HEK293 (cell line): ENCODE measurements at regions not wholly inside any gene's neighbourhood (a gene's known extent, or its start where the extent isn't known, plus 50 kb on each side); places are given as distances from the start of the nearest gene placed in this dataset.

Source experiments
- CTCF ChIA-PET: fragments of 350-600 bp; formaldehyde crosslinking; extraction: SDS; loops from one replicate; lab custom pipeline; 2021; ENCODE audit warnings: antibody characterized with exemption; lab: Yijun Ruan, JAX
- POLR2A ChIA-PET: fragments of 300-600 bp; formaldehyde crosslinking; extraction: SDS; loops from one replicate; lab custom pipeline; 2020; ENCODE audit warnings: antibody characterized with exemption, inconsistent platforms; lab: Yijun Ruan, JAX
- H3K27ac ChIP-seq: fragments of 200-500 bp; sonication (Bioruptor generic); 2 replicates; pipeline ENCODE4 v1.5.1; 2014; ENCODE audit warnings: low read depth, low read length, control low read depth, inconsistent platforms; ENCODE audit errors: extremely low read depth
- H3K36me3 ChIP-seq, 2 experiments: fragments of 200-500 bp in 1 of 2; sonication (Bioruptor generic) in 1 of 2; 1 replicate in 1 of 2; 2 replicates in 1 of 2; pipeline ENCODE4 v1.5.1; 2014 to 2017; ENCODE audit warnings: inconsistent platforms in 2 of 2, low read length in 2 of 2; ENCODE audit not compliant: control insufficient read depth in 2 of 2, insufficient read depth in 1 of 2
- H3K4me1 ChIP-seq: fragments of 200-500 bp; sonication (Bioruptor generic); 2 replicates; pipeline ENCODE4 v1.5.1; 2014; ENCODE audit warnings: mild to moderate bottlenecking, low read length, inconsistent platforms; ENCODE audit not compliant: control insufficient read depth, insufficient read depth
- H3K4me3 ChIP-seq: 2 replicates; pipeline ENCODE4 v1.5.1; 2011; ENCODE audit warnings: low read depth, mild to moderate bottlenecking, control low read depth, low read length, moderate library complexity
- H3K9me3 ChIP-seq: fragments of 200-500 bp; sonication (Bioruptor generic); 2 replicates; pipeline ENCODE4 v1.5.1; 2014; ENCODE audit warnings: low read depth, low read length, inconsistent platforms; ENCODE audit not compliant: control insufficient read depth, insufficient read depth
- BCL11A ChIP-seq: fragments of 450-650 bp; formaldehyde crosslinking; IDR thresholded peaks from 2 replicates; pipeline ENCODE4 v1.5.1; 2016; ENCODE audit warnings: low read depth, missing biosample characterization, missing genetic modification characterization
- GFI1B ChIP-seq: fragments of 450-650 bp; formaldehyde crosslinking; IDR thresholded peaks from 2 replicates; pipeline ENCODE4 v1.5.1; 2016; ENCODE audit warnings: missing biosample characterization, missing genetic modification characterization
- HOXD13 ChIP-seq: sonication (generic); formaldehyde crosslinking; IDR thresholded peaks from 2 replicates; pipeline ENCODE4 v1.8.0; 2022; ENCODE audit warnings: missing genetic modification reagents, borderline replicate concordance
- MZF1 ChIP-seq: fragments of 450-650 bp; formaldehyde crosslinking; IDR thresholded peaks from 2 replicates; pipeline ENCODE4 v1.5.1; 2017; ENCODE audit warnings: missing biosample characterization, missing genetic modification characterization, borderline replicate concordance
- PRDM1 ChIP-seq: fragments of 450-650 bp; formaldehyde crosslinking; IDR thresholded peaks from 2 replicates; pipeline ENCODE4; 2016; ENCODE audit warnings: missing biosample characterization, missing genetic modification characterization
- RBAK ChIP-seq: fragments of 450-650 bp; formaldehyde crosslinking; IDR thresholded peaks from 2 replicates; pipeline ENCODE4 v1.5.1; 2016; ENCODE audit warnings: missing biosample characterization, missing genetic modification characterization
- WT1 ChIP-seq: fragments of 450-650 bp; formaldehyde crosslinking; IDR thresholded peaks from 2 replicates; pipeline ENCODE4 v1.5.1; 2016; ENCODE audit warnings: missing biosample characterization, missing genetic modification characterization
- ZEB2 ChIP-seq: fragments of 450-650 bp; formaldehyde crosslinking; IDR thresholded peaks from 2 replicates; pipeline ENCODE4 v1.5.1; 2016; ENCODE audit warnings: missing biosample characterization, missing genetic modification characterization
- ZNF169 ChIP-seq: fragments of 450-650 bp; formaldehyde crosslinking; IDR thresholded peaks from 2 replicates; pipeline ENCODE4 v1.5.1; 2016; ENCODE audit warnings: missing biosample characterization, missing genetic modification characterization
- ZNF2 ChIP-seq: fragments of 450-650 bp; formaldehyde crosslinking; IDR thresholded peaks from 2 replicates; pipeline ENCODE4 v1.5.1; 2016; ENCODE audit warnings: missing biosample characterization, missing genetic modification characterization
- ZNF211 ChIP-seq: fragments of 450-650 bp; formaldehyde crosslinking; IDR thresholded peaks from 2 replicates; pipeline ENCODE4 v1.5.1; 2016; ENCODE audit warnings: low read depth, missing biosample characterization, missing genetic modification characterization
- ZNF311 ChIP-seq: fragments of 450-650 bp; formaldehyde crosslinking; IDR thresholded peaks from 2 replicates; pipeline ENCODE4 v1.5.1; 2017; ENCODE audit warnings: missing biosample characterization, missing genetic modification characterization, borderline replicate concordance
- ZNF335 ChIP-seq: fragments of 450-650 bp; formaldehyde crosslinking; conservative IDR thresholded peaks from 2 replicates; pipeline ENCODE4 v1.5.1; 2016; ENCODE audit warnings: missing biosample characterization, missing genetic modification characterization
- ZNF341 ChIP-seq: fragments of 450-650 bp; formaldehyde crosslinking; IDR thresholded peaks from 2 replicates; pipeline ENCODE4; 2016; ENCODE audit warnings: low read depth, missing biosample characterization, missing genetic modification characterization
- ZNF366 ChIP-seq: fragments of 450-650 bp; formaldehyde crosslinking; conservative IDR thresholded peaks from 2 replicates; pipeline ENCODE4 v1.5.1; 2016; ENCODE audit warnings: missing biosample characterization, missing genetic modification characterization
- ZNF544 ChIP-seq: fragments of 450-650 bp; formaldehyde crosslinking; IDR thresholded peaks from 2 replicates; pipeline ENCODE4 v1.5.0; 2017; ENCODE audit warnings: missing biosample characterization, missing genetic modification characterization
- ZNF549 ChIP-seq: fragments of 450-650 bp; IDR thresholded peaks from 2 replicates; pipeline ENCODE4 v1.5.1; 2018; ENCODE audit warnings: missing biosample characterization, missing genetic modification characterization, mild to moderate bottlenecking, inconsistent platforms, moderate library complexity
- ZNF670 ChIP-seq: fragments of 450-650 bp; formaldehyde crosslinking; IDR thresholded peaks from 2 replicates; pipeline ENCODE4 v1.5.1; 2016; ENCODE audit warnings: missing biosample characterization, missing genetic modification characterization, low read depth
- ZNF777 ChIP-seq: fragments of 450-650 bp; formaldehyde crosslinking; IDR thresholded peaks from 2 replicates; pipeline ENCODE4 v1.5.1; 2017; ENCODE audit warnings: missing biosample characterization, missing genetic modification characterization, borderline replicate concordance
- TF ChIP-seq, protein P1 (sequence below): fragments of 450-650 bp; formaldehyde crosslinking; IDR thresholded peaks from 2 replicates; pipeline ENCODE4 v1.5.1; 2016; ENCODE audit warnings: missing biosample characterization, missing genetic modification characterization
- TF ChIP-seq, protein P2 (sequence below): fragments of 450-650 bp; formaldehyde crosslinking; IDR thresholded peaks from 2 replicates; pipeline ENCODE4 v1.5.1; 2016; ENCODE audit warnings: missing biosample characterization, missing genetic modification characterization
- TF ChIP-seq, protein P3 (sequence below): fragments of 450-650 bp; formaldehyde crosslinking; IDR thresholded peaks from 2 replicates; pipeline ENCODE4 v1.5.1; 2016; ENCODE audit warnings: missing biosample characterization, missing genetic modification characterization

DNA sequence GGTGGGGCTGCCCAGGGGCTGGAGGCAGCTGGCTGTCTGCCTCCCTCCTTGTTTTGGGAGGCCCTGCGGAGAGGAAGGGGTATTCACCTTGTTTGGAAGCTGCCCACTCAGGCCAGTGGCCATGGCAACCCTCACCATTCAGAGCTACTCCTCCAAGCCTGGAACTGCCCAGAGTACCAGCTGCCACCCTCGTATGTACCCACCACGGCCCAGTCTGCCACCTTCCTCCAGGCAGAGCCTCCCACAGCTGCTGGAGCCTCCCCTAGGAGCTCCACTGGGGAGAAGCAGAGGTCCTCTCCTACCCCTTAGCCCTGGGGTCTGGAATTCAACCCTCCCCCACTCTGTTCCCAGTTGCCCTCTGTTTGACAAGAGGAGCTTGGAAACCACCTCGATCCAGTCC, 90.7 kb downstream of the AXIN2 start:
- no peaks in the 10 kb centered on the region for H3K4me1 ChIP-seq

DNA sequence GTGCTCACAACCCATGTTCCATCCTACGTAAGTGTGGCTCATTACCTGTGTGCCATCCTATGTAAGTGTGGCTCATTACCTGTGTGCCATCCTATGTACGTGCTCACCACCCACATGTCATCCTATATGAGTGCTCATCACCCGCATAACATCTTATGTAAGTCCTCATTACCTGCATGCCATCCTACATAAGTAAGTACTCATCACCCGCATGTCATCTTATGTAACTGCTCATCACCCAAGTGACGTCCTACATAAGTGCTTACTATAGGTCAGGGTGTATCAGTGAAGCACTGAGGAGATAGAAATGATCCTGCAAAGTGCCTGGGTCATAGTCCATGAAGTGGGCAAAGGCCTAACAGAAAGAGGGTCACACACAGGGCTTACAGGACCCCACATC, 93.1 kb downstream of the AXIN2 start:
- no peaks in the 10 kb centered on the region for H3K9me3 ChIP-seq
- no peak overlapping the region for H3K4me3 ChIP-seq
- POLR2A ChIA-PET: no interaction called here
- H3K27ac ChIP-seq: no peak overlapping the region
- H3K4me1 ChIP-seq: no peaks in the 10 kb centered on the region
- CTCF ChIA-PET: no interaction called here
- no peaks in the 10 kb centered on the region for H3K36me3 ChIP-seq
- TF ChIP-seq, protein P1, sequence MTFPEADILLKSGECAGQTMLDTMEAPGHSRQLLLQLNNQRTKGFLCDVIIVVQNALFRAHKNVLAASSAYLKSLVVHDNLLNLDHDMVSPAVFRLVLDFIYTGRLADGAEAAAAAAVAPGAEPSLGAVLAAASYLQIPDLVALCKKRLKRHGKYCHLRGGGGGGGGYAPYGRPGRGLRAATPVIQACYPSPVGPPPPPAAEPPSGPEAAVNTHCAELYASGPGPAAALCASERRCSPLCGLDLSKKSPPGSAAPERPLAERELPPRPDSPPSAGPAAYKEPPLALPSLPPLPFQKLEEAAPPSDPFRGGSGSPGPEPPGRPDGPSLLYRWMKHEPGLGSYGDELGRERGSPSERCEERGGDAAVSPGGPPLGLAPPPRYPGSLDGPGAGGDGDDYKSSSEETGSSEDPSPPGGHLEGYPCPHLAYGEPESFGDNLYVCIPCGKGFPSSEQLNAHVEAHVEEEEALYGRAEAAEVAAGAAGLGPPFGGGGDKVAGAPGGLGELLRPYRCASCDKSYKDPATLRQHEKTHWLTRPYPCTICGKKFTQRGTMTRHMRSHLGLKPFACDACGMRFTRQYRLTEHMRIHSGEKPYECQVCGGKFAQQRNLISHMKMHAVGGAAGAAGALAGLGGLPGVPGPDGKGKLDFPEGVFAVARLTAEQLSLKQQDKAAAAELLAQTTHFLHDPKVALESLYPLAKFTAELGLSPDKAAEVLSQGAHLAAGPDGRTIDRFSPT (tag by site-specific recombination): 0 out of 2 replicates have a peak, but pooled peaks have one; percentile 14
- TF ChIP-seq ZNF211 (tag by site-specific recombination) (no peak), ZNF549 (tag by site-specific recombination) (no peak), RBAK (tag by site-specific recombination) (no peak)
- TF ChIP-seq, all 188 proteins: peak for 1

More for the DNA sequence above, 90.7 kb downstream of the AXIN2 start:
- no peak overlapping the region for H3K27ac ChIP-seq
- no peaks in the 10 kb centered on the region for H3K9me3 ChIP-seq
- H3K36me3 ChIP-seq: no peaks in the 10 kb centered on the region
- POLR2A ChIA-PET: no interaction called here
- CTCF ChIA-PET: interaction anchor here (0.7 kb wide), 1 partner anchor 272 kb away, joined by 3 read pairs; no protein-coding TSS in a partner anchor
- TF ChIP-seq, protein P2, sequence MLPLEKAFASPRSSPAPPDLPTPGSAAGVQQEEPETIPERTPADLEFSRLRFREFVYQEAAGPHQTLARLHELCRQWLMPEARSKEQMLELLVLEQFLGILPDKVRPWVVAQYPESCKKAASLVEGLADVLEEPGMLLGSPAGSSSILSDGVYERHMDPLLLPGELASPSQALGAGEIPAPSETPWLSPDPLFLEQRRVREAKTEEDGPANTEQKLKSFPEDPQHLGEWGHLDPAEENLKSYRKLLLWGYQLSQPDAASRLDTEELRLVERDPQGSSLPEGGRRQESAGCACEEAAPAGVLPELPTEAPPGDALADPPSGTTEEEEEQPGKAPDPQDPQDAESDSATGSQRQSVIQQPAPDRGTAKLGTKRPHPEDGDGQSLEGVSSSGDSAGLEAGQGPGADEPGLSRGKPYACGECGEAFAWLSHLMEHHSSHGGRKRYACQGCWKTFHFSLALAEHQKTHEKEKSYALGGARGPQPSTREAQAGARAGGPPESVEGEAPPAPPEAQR (tag by site-specific recombination): no peak
- no peak for TF ChIP-seq ZNF169 (tag by site-specific recombination)
- no peak for TF ChIP-seq ZNF341
- no peak for TF ChIP-seq WT1 (tag by site-specific recombination)
- TF ChIP-seq ZNF670 (tag by site-specific recombination): no peak
- TF ChIP-seq ZNF311 (tag by site-specific recombination): no peak
- TF ChIP-seq, protein P3, sequence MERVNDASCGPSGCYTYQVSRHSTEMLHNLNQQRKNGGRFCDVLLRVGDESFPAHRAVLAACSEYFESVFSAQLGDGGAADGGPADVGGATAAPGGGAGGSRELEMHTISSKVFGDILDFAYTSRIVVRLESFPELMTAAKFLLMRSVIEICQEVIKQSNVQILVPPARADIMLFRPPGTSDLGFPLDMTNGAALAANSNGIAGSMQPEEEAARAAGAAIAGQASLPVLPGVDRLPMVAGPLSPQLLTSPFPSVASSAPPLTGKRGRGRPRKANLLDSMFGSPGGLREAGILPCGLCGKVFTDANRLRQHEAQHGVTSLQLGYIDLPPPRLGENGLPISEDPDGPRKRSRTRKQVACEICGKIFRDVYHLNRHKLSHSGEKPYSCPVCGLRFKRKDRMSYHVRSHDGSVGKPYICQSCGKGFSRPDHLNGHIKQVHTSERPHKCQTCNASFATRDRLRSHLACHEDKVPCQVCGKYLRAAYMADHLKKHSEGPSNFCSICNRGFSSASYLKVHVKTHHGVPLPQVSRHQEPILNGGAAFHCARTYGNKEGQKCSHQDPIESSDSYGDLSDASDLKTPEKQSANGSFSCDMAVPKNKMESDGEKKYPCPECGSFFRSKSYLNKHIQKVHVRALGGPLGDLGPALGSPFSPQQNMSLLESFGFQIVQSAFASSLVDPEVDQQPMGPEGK (tag by site-specific recombination): no peak
- no peak for TF ChIP-seq GFI1B (tag by site-specific recombination)
- no peak for TF ChIP-seq ZEB2 (tag by site-specific recombination)
- TF ChIP-seq ZNF366 (tag by site-specific recombination): no peak
- TF ChIP-seq ZNF777 (tag by site-specific recombination): no peak
- no peak for TF ChIP-seq HOXD13 (CRISPR knock-in tag)
- TF ChIP-seq ZNF2 (tag by site-specific recombination): no peak
- TF ChIP-seq MZF1 (tag by site-specific recombination): no peak
- TF ChIP-seq PRDM1 (tag by site-specific recombination): no peak
- no peak for TF ChIP-seq ZNF335 (tag by site-specific recombination)
- no peak for TF ChIP-seq BCL11A
- TF ChIP-seq ZNF544 (tag by site-specific recombination): no peak
- H3K4me3 ChIP-seq: no peak overlapping the region
